ENCODE measurements at regions not wholly inside any gene's neighbourhood (a gene's known extent, or its start where the extent isn't known, plus 50 kb on each side); places are given as distances from the start of the nearest gene placed in this dataset.

- TF ChIP-seq POLR2AphosphoS5 (IDR thresholded peaks at IDR 0.05; ENCODE audit: low read depth, low read length) (no peak), REST (IDR thresholded peaks at IDR 0.05; ENCODE audit: insufficient read depth in 1 of 2, low read depth in 2 of 2, low read length in 1 of 2) (no peak), TCF7L2 (IDR thresholded peaks at IDR 0.05; ENCODE audit: low read depth, low read length) (no peak), CTCF (IDR thresholded peaks at IDR 0.05) (no peak), SIN3A (IDR thresholded peaks at IDR 0.05; ENCODE audit: borderline replicate concordance, insufficient read depth, low read depth, low read length) (no peak)
- Histone ChIP-seq H3K4me3 (ENCODE audit: low read depth in 2 of 2, low read length in 2 of 2) (no peak overlapping the region), H3K4me1 (ENCODE audit: control insufficient read depth, insufficient read depth, low read length) (no peaks in the 10 kb centered on the region), H3K27me3 (ENCODE audit: control insufficient read depth, insufficient read depth, low read length) (no peaks in the 10 kb centered on the region), H3K36me3 (ENCODE audit: control insufficient read depth, insufficient read depth, low read length) (no peaks in the 10 kb centered on the region), H3K27ac (ENCODE audit: low read length) (no peak overlapping the region), H3K9me3 (ENCODE audit: control insufficient read depth, insufficient read depth, low read depth, low read length) (no peaks in the 10 kb centered on the region)
- ChIA-PET CTCF (no interaction called here), POLR2A (no interaction called here)
- DNase-seq (ENCODE audit: low read depth, low spot score) (no peak), ATAC-seq (no peak)
- in situ Hi-C loops (cut with HindIII; ENCODE audit: low pct_unique_long_range_greater_than_20kb, low sequenced_read_pairs) (no loop called here), intact Hi-C loops (cut with micrococcal nuclease; ENCODE audit: unreplicated experiment) (loop anchor here (5.0 to 10.0 kb wide), 2 partner anchors 189 to 438 kb away; no protein-coding TSS in a partner anchor)
- BruUV-seq (replicated peaks), result no TSS peak
Measured at GRCh38 chr6:145025488-145025887, 709.8 kb downstream of the EPM2A start.

- DNase-seq (ENCODE audit: low read depth, low spot score) (no peak), ATAC-seq (no peak)
- H3K36me3 ChIP-seq (ENCODE audit: control insufficient read depth, insufficient read depth, low read length), result no peaks in the 10 kb centered on the region
- TF ChIP-seq REST (IDR thresholded peaks at IDR 0.05; ENCODE audit: insufficient read depth in 1 of 2, low read depth in 2 of 2, low read length in 1 of 2) (no peak), POLR2AphosphoS5 (IDR thresholded peaks at IDR 0.05; ENCODE audit: low read depth, low read length) (no peak), SIN3A (IDR thresholded peaks at IDR 0.05; ENCODE audit: borderline replicate concordance, insufficient read depth, low read depth, low read length) (no peak), TCF7L2 (IDR thresholded peaks at IDR 0.05; ENCODE audit: low read depth, low read length) (no peak), CTCF (IDR thresholded peaks at IDR 0.05) (no peak)
- no peaks in the 10 kb centered on the region for H3K9me3 ChIP-seq (ENCODE audit: control insufficient read depth, insufficient read depth, low read depth, low read length)
- H3K4me1 ChIP-seq (ENCODE audit: control insufficient read depth, insufficient read depth, low read length), result no peaks in the 10 kb centered on the region
- no peak overlapping the region for H3K4me3 ChIP-seq (ENCODE audit: low read depth in 2 of 2, low read length in 2 of 2)
- no TSS peak for BruUV-seq (replicated peaks)
- H3K27ac ChIP-seq (ENCODE audit: low read length), result no peak overlapping the region
- intact Hi-C loops (cut with micrococcal nuclease; ENCODE audit: unreplicated experiment), result loop anchor here (5.0 to 10.0 kb wide), 2 partner anchors 189 to 439 kb away; no protein-coding TSS in a partner anchor
- CTCF ChIA-PET, result no interaction called here
- POLR2A ChIA-PET, result no interaction called here
- in situ Hi-C loops (cut with HindIII; ENCODE audit: low pct_unique_long_range_greater_than_20kb, low sequenced_read_pairs), result no loop called here
- H3K27me3 ChIP-seq (ENCODE audit: control insufficient read depth, insufficient read depth, low read length), result no peaks in the 10 kb centered on the region
Measured at GRCh38 chr6:145026267-145026679, 709.0 kb downstream of the EPM2A start.
